Nephron (organoid): ENCODE measurements at regions not wholly inside any gene's neighbourhood (a gene's known extent, or its start where the extent isn't known, plus 50 kb on each side); places are given as distances from the start of the nearest gene placed in this dataset.

Source experiments
- H3K27ac Mint-ChIP-seq, 3 experiments: 2 replicates each; pipeline ENCODE4 v1.8.0; 2020; ENCODE audit warnings: mixed read lengths in 3 of 3, mild to moderate bottlenecking in 2 of 3, moderate library complexity in 1 of 3
- H3K27me3 Mint-ChIP-seq: 2 replicates; pipeline ENCODE4 v1.8.0; 2021; ENCODE audit warnings: low read depth, mild to moderate bottlenecking, moderate library complexity, mixed read lengths
- H3K36me3 Mint-ChIP-seq: 2 replicates; pipeline ENCODE4 v1.8.0; 2020; ENCODE audit warnings: low read depth, mixed read lengths
- H3K4me1 Mint-ChIP-seq: 2 replicates; pipeline ENCODE4 v1.8.0; 2020; ENCODE audit warnings: mixed read lengths
- H3K4me3 Mint-ChIP-seq, 3 experiments: 2 replicates each; pipeline ENCODE4 v1.8.0; 2020; ENCODE audit warnings: mild to moderate bottlenecking in 3 of 3, mixed read lengths in 3 of 3, moderate library complexity in 2 of 3
- H3K9me3 Mint-ChIP-seq: 2 replicates; pipeline ENCODE4 v1.8.0; 2020; ENCODE audit warnings: mixed read lengths
- CTCF ChIP-seq, 3 experiments: fragments of 200-600 bp; sonication (generic); IDR thresholded peaks; one replicate each; pipeline ENCODE4 v1.5.0; 2021; ENCODE audit warnings: antibody characterized with exemption in 3 of 3; ENCODE audit not compliant: unreplicated experiment in 3 of 3

GRCh38 chr1:38745476-38746401 is 113.8 kb downstream of the RRAGC start:
- Mint-ChIP-seq H3K4me3 (no peak overlapping the region), H3K4me1 (peaks cover 20% of the 10 kb centered on the region), H3K27me3 (peaks cover 21% of the 10 kb centered on the region), H3K36me3 (no peaks in the 10 kb centered on the region), H3K27ac (peak overlapping the region; percentile 80 to 87 (median 85)), H3K9me3 (no peaks in the 10 kb centered on the region)
- no peak for TF ChIP-seq CTCF (IDR thresholded peaks at IDR 0.05; ENCODE audit: unreplicated experiment in 3 of 3)

GRCh38 chr1:38744452-38745350 is 114.9 kb downstream of the RRAGC start:
- H3K36me3 Mint-ChIP-seq: no peaks in the 10 kb centered on the region
- H3K4me3 Mint-ChIP-seq: no peak overlapping the region
- H3K4me1 Mint-ChIP-seq: peaks cover 27% of the 10 kb centered on the region
- no peak for TF ChIP-seq CTCF (IDR thresholded peaks at IDR 0.05; ENCODE audit: unreplicated experiment in 3 of 3)
- no peaks in the 10 kb centered on the region for H3K9me3 Mint-ChIP-seq
- H3K27ac Mint-ChIP-seq: no peak overlapping the region
- peaks cover 21% of the 10 kb centered on the region for H3K27me3 Mint-ChIP-seq

- Mint-ChIP-seq H3K27ac (no peak overlapping the region), H3K36me3 (no peaks in the 10 kb centered on the region), H3K9me3 (no peaks in the 10 kb centered on the region), H3K4me1 (peaks cover 31% of the 10 kb centered on the region), H3K27me3 (peaks cover 30% of the 10 kb centered on the region), H3K4me3 (no peak overlapping the region)
- TF ChIP-seq CTCF (IDR thresholded peaks at IDR 0.05; ENCODE audit: unreplicated experiment in 3 of 3): no peak
Observed at GRCh38 chr1:38743184-38743583, 116.4 kb downstream of the RRAGC start.

- Mint-ChIP-seq H3K9me3 (no peaks in the 10 kb centered on the region), H3K4me3 (no peak overlapping the region), H3K36me3 (no peaks in the 10 kb centered on the region), H3K27ac (peak overlapping the region in 2 of 3 experiments; percentile 1 to 91), H3K4me1 (peaks cover 26% of the 10 kb centered on the region), H3K27me3 (peaks cover 25% of the 10 kb centered on the region)
- TF ChIP-seq CTCF (IDR thresholded peaks at IDR 0.05; ENCODE audit: unreplicated experiment in 3 of 3): no peak
Observed at GRCh38 chr1:38741341-38741740, 118.2 kb downstream of the RRAGC start.

DNA sequence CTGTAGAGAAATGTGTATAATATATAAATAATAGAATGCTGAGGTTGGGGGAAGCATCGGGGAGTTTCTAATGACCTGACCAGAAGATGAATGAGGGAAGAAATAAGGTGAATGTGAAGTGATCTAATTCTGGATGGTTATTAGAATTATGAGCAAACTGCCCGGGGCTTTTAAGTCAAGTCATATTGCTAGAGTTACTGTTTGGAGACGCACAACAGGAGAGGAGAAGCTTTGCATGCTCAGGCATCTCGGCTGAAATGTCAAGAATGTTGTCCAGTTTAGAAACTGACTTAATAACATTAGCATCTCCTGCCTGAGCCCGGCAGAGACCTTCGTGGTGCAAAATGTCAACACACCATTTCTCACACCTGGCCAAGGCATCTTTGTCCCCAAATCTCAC is 119.1 kb downstream of the RRAGC start:
- Mint-ChIP-seq H3K9me3 (no peaks in the 10 kb centered on the region), H3K4me1 (peaks cover 21% of the 10 kb centered on the region), H3K36me3 (no peaks in the 10 kb centered on the region), H3K27me3 (peaks cover 21% of the 10 kb centered on the region), H3K4me3 (no peak overlapping the region), H3K27ac (no peak overlapping the region)
- no peak for TF ChIP-seq CTCF (IDR thresholded peaks at IDR 0.05; ENCODE audit: unreplicated experiment in 3 of 3)
